Chondrocyte (in vitro differentiated cells): ENCODE measurements at regions not wholly inside any gene's neighbourhood (a gene's known extent, or its start where the extent isn't known, plus 50 kb on each side); places are given as distances from the start of the nearest gene placed in this dataset.

ENCODE experiments used
- DNase-seq: peaks from one replicate; pipeline ENCODE4 v3.0.0; 2021; ENCODE audit warnings: mixed read lengths, low spot score
- H3K27ac Mint-ChIP-seq: one replicate; pipeline ENCODE4 v1.8.0; 2021; ENCODE audit warnings: mild to moderate bottlenecking, moderate library complexity, mixed read lengths; ENCODE audit not compliant: unreplicated experiment
- H3K27me3 Mint-ChIP-seq: 2 replicates; pipeline ENCODE4 v1.8.0; 2021; ENCODE audit warnings: low read depth, mixed read lengths
- H3K36me3 Mint-ChIP-seq: 2 replicates; pipeline ENCODE4 v1.8.0; 2021; ENCODE audit warnings: low read depth, mixed read lengths
- H3K4me1 Mint-ChIP-seq: 2 replicates; pipeline ENCODE4 v1.8.0; 2021; ENCODE audit warnings: low read depth, mild to moderate bottlenecking, mixed read lengths
- H3K4me3 Mint-ChIP-seq: one replicate; pipeline ENCODE4 v1.8.0; 2021; ENCODE audit warnings: mild to moderate bottlenecking, moderate library complexity, mixed read lengths; ENCODE audit not compliant: unreplicated experiment
- H3K9me3 Mint-ChIP-seq: 2 replicates; pipeline ENCODE4 v1.8.0; 2021; ENCODE audit warnings: low read depth, mixed read lengths
- TF ChIP-seq, protein P1 (sequence below): fragments of 200-600 bp; sonication (generic); IDR thresholded peaks from 2 replicates; pipeline ENCODE4 v1.5.0; 2021; ENCODE audit warnings: antibody characterized with exemption, mild to moderate bottlenecking, moderate library complexity

DNA sequence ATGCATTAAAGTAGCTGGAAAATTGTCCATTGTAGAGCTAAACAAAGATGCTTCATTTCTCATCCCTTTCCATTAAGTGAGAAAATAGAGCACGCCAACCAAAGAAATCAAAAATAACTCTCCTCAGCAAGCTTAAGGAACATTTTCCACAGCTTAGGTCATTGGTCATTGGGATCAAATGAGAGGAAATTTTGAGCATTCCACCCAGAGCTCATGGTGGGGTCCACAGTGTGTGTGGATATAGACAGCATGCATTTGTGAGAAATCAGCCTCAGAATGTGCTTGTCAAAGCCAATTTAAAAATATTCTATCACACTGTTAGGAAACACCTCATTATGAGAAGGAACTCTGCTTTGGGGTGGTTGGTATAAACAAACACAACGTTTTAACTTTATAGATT, 97.2 kb downstream of the HDGFL1 start:
- Mint-ChIP-seq H3K36me3 (no peaks in the 10 kb centered on the region), H3K9me3 (no peaks in the 10 kb centered on the region), H3K27ac (peak overlapping the region; percentile 1), H3K4me1 (peaks cover 47% of the 10 kb centered on the region), H3K4me3 (no peak overlapping the region), H3K27me3 (no peaks in the 10 kb centered on the region)
- TF ChIP-seq, protein P1, sequence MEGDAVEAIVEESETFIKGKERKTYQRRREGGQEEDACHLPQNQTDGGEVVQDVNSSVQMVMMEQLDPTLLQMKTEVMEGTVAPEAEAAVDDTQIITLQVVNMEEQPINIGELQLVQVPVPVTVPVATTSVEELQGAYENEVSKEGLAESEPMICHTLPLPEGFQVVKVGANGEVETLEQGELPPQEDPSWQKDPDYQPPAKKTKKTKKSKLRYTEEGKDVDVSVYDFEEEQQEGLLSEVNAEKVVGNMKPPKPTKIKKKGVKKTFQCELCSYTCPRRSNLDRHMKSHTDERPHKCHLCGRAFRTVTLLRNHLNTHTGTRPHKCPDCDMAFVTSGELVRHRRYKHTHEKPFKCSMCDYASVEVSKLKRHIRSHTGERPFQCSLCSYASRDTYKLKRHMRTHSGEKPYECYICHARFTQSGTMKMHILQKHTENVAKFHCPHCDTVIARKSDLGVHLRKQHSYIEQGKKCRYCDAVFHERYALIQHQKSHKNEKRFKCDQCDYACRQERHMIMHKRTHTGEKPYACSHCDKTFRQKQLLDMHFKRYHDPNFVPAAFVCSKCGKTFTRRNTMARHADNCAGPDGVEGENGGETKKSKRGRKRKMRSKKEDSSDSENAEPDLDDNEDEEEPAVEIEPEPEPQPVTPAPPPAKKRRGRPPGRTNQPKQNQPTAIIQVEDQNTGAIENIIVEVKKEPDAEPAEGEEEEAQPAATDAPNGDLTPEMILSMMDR = no peak
- DNase-seq = no peak

DNA sequence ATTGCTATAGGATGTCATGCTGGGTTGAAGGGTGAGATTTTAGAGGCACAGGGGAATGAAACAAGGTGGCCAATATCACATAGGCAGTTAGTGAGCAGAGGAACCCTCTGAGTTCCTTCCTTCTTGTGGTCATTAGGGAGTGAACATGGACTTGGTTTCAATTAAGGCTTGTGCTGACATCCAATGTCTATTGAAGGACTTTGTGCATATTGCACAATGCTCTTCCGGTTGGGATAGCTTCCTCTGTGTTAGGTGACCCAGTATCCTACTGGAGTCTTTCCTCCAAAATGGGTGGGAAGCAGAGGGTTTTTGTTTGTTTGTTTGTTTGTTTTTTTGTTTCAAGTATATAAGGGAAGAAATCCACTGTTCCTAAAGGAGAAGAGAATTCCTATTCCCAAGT, 98.5 kb downstream of the HDGFL1 start:
- H3K4me3 Mint-ChIP-seq = no peak overlapping the region
- H3K27me3 Mint-ChIP-seq = no peaks in the 10 kb centered on the region
- no peaks in the 10 kb centered on the region for H3K36me3 Mint-ChIP-seq
- no peaks in the 10 kb centered on the region for H3K9me3 Mint-ChIP-seq
- DNase-seq = no peak
- no peak overlapping the region for H3K27ac Mint-ChIP-seq
- TF ChIP-seq, protein P1 = no peak
- H3K4me1 Mint-ChIP-seq = peaks cover 48% of the 10 kb centered on the region

DNA sequence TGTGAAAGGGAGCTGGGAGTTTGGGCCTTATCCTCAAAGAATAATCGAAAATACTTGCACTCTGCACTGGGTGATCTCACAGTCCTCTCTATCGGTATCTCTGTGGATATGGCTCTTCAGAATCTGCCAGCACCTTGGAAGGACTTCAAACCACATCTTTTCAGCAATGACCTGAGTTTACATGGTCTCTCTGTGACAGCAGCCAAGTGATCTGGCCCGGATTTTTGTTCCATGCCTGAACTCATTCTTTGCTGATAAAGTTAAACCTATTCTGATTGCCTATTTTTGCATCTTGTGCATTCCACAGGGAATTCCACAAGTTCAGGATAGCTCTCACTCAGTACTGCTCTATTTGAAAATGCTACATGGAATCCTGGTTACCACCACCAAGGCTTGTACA, 98.9 kb downstream of the HDGFL1 start:
- DNase-seq = no peak
- TF ChIP-seq, protein P1 = no peak
- no peaks in the 10 kb centered on the region for H3K9me3 Mint-ChIP-seq
- no peaks in the 10 kb centered on the region for H3K36me3 Mint-ChIP-seq
- H3K27ac Mint-ChIP-seq = no peak overlapping the region
- peaks cover 48% of the 10 kb centered on the region for H3K4me1 Mint-ChIP-seq
- no peak overlapping the region for H3K4me3 Mint-ChIP-seq
- no peaks in the 10 kb centered on the region for H3K27me3 Mint-ChIP-seq

DNA sequence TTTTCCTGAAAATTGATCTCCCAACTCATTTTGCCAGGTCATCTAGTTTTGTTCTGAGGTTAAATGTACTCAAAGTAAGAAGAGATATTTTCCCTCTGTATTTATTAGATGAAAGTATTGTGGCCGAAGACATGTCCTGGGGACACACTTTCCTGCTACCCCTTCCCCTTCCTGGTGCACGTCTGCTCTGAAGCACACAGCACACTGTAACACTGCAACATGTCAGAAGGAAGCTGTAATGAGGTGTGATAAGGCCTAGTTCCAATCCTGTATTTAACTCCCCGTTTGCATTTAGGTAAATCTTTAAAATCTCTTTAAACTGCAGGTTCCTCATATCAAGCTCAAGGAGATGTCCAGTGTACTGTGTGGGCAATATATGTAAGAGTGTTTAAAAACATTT, 99.4 kb downstream of the HDGFL1 start:
- no peaks in the 10 kb centered on the region for H3K9me3 Mint-ChIP-seq
- no peak for DNase-seq
- TF ChIP-seq, protein P1 = no peak

DNA sequence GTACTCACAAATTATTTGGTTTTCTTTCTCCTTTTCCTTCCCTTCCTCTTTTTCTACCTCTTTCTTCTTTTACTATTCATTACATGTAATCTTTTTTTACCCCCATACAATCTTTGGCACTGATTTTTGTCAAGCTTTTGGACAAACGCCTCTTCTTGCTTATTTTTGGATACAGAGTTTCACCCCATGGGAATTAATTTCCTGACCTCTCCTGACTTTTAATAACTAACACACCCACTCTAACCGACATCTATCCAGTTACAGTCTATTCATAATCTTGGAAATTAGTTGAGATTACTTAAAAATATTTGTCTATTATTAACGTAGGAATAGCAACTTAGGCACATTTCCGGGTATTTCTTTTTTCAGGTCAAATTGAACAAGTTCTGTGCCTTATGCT, 101.2 kb downstream of the HDGFL1 start:
- H3K36me3 Mint-ChIP-seq = no peaks in the 10 kb centered on the region
- H3K27me3 Mint-ChIP-seq = no peaks in the 10 kb centered on the region
- DNase-seq = no peak
- no peaks in the 10 kb centered on the region for H3K9me3 Mint-ChIP-seq
- H3K27ac Mint-ChIP-seq = peak overlapping the region; percentile 82
- TF ChIP-seq, protein P1 = no peak
- peaks cover 45% of the 10 kb centered on the region for H3K4me1 Mint-ChIP-seq
- no peak overlapping the region for H3K4me3 Mint-ChIP-seq

More for the DNA sequence above, 99.4 kb downstream of the HDGFL1 start:
- Mint-ChIP-seq H3K27ac (no peak overlapping the region), H3K36me3 (no peaks in the 10 kb centered on the region), H3K4me1 (peaks cover 48% of the 10 kb centered on the region), H3K27me3 (no peaks in the 10 kb centered on the region), H3K4me3 (no peak overlapping the region)
